SK-N-SH (cell line): ENCODE measurements at regions not wholly inside any gene's neighbourhood (a gene's known extent, or its start where the extent isn't known, plus 50 kb on each side); places are given as distances from the start of the nearest gene placed in this dataset.

Source experiments
- CTCF ChIA-PET: fragments of 300-600, 350-600 bp; formaldehyde crosslinking; extraction: SDS; loops from one replicate; lab custom pipeline; 2021; lab: Yijun Ruan, JAX
- POLR2A ChIA-PET: fragments of 350-600 bp; sonication (Branson Sonifier 250); formaldehyde crosslinking; extraction: SDS; loops from one replicate; lab custom pipeline; 2020; ENCODE audit warnings: antibody characterized with exemption, inconsistent platforms; lab: Yijun Ruan, JAX
- DNase-seq: peaks from one replicate; pipeline ENCODE4 v3.0.0; 2012
- H2AFZ ChIP-seq: fragments of 200-600 bp; sonication (generic); 2 replicates; pipeline ENCODE4 v1.8.1; 2016; ENCODE audit warnings: antibody characterized with exemption, mild to moderate bottlenecking, low read depth
- H3F3A ChIP-seq: fragments of 200-600 bp; sonication (generic); replicated peaks from 2 replicates; pipeline ENCODE3; 2016; ENCODE audit warnings: antibody characterized with exemption, mild to moderate bottlenecking; ENCODE audit not compliant: insufficient read depth
- H3K27ac ChIP-seq, 2 experiments: fragments of 200-500 bp in 1 of 2; fragments of 200-600 bp in 1 of 2; sonication (Bioruptor generic) in 1 of 2; sonication (generic), shearing (Covaris generic) in 1 of 2; 2 replicates each; pipeline versions ENCODE4 v1.5.1 to v1.6.1; 2014 to 2016; ENCODE audit warnings: low read depth in 2 of 2, inconsistent platforms in 1 of 2, low read length in 1 of 2, mild to moderate bottlenecking in 1 of 2, mixed read lengths in 1 of 2
- H3K27me3 ChIP-seq: fragments of 200-600 bp; sonication (generic), shearing (Covaris generic); 2 replicates; pipeline ENCODE4 v1.6.1; 2016; ENCODE audit warnings: mixed run types; ENCODE audit not compliant: insufficient read depth
- H3K36me3 ChIP-seq, 2 experiments: fragments of 200-500 bp in 1 of 2; fragments of 200-600 bp in 1 of 2; sonication (Bioruptor generic) in 1 of 2; sonication (generic) in 1 of 2; replicated peaks in 1 of 2; 2 replicates each; pipeline versions ENCODE3 to v1.5.1; 2014 to 2016; ENCODE audit warnings: low read length in 1 of 2, mild to moderate bottlenecking in 1 of 2; ENCODE audit not compliant: insufficient read depth in 2 of 2, control insufficient read depth in 1 of 2
- H3K4me1 ChIP-seq, 2 experiments: fragments of 200-500 bp in 1 of 2; fragments of 200-600 bp in 1 of 2; sonication (Bioruptor generic) in 1 of 2; sonication (generic), shearing (Covaris generic) in 1 of 2; 2 replicates each; pipeline versions ENCODE4 v1.5.1 to v1.6.1; 2014 to 2016; ENCODE audit warnings: low read depth in 1 of 2, low read length in 1 of 2, mixed run types in 1 of 2; ENCODE audit not compliant: insufficient read depth in 2 of 2, control insufficient read depth in 1 of 2
- H3K4me2 ChIP-seq: fragments of 200-600 bp; sonication (generic), shearing (Covaris generic); 2 replicates; pipeline ENCODE4 v1.6.1; 2017; ENCODE audit warnings: mixed run types
- H3K4me3 ChIP-seq, 2 experiments: fragments of 200-500 bp in 1 of 2; fragments of 200-600 bp in 1 of 2; sonication (Bioruptor generic) in 1 of 2; sonication (generic), shearing (Covaris generic) in 1 of 2; 2 replicates each; pipeline versions ENCODE4 v1.5.1 to v1.8.1; 2014 to 2016; ENCODE audit warnings: low read depth in 2 of 2, inconsistent platforms in 1 of 2, low read length in 1 of 2, mild to moderate bottlenecking in 1 of 2, mixed read lengths in 1 of 2, moderate library complexity in 1 of 2
- H3K79me2 ChIP-seq: fragments of 200-600 bp; sonication (generic); 2 replicates; pipeline ENCODE4 v1.8.1; 2017; ENCODE audit warnings: mild to moderate bottlenecking; ENCODE audit not compliant: insufficient read depth
- H3K9ac ChIP-seq: fragments of 200-600 bp; sonication (generic); 2 replicates; pipeline ENCODE4 v1.6.1; 2017; ENCODE audit warnings: mixed run types
- H3K9me2 ChIP-seq: fragments of 200-600 bp; sonication (generic); 2 replicates; pipeline ENCODE4 v1.6.1; 2017; ENCODE audit warnings: mixed run types
- H3K9me3 ChIP-seq: fragments of 200-600 bp; sonication (generic); 2 replicates; pipeline ENCODE4 v1.6.1; 2017; ENCODE audit warnings: mixed run types, mild to moderate bottlenecking, moderate library complexity
- H4K20me1 ChIP-seq: fragments of 200-600 bp; sonication (generic); 2 replicates; pipeline ENCODE4 v1.6.1; 2017; ENCODE audit warnings: mild to moderate bottlenecking, mixed run types; ENCODE audit not compliant: insufficient read depth
- CHD2 ChIP-seq: fragments of 150-350 bp; IDR thresholded peaks from 2 replicates; pipeline ENCODE4 v1.6.1; 2018; ENCODE audit warnings: low read length; ENCODE audit not compliant: partially characterized antibody
- ELF1 ChIP-seq: IDR thresholded peaks from 2 replicates; pipeline ENCODE4 v1.4.0; 2012
- EP300 ChIP-seq, 2 experiments: IDR thresholded peaks; 2 replicates each; pipeline versions ENCODE4 v1.4.0 to v1.6.1; 2012; ENCODE audit warnings: borderline replicate concordance in 1 of 2, low read depth in 1 of 2, low read length in 1 of 2
- FOSL2 ChIP-seq: IDR thresholded peaks from 2 replicates; pipeline ENCODE4 v1.4.0; 2012; ENCODE audit warnings: low read depth, mild to moderate bottlenecking, moderate library complexity, borderline replicate concordance
- FOXJ3 ChIP-seq: sonication (generic); formaldehyde crosslinking; IDR thresholded peaks from 2 replicates; pipeline ENCODE4 v1.5.1; 2020; ENCODE audit warnings: mild to moderate bottlenecking, missing genetic modification reagents
- FOXM1 ChIP-seq: IDR thresholded peaks from 2 replicates; pipeline ENCODE4 v1.4.0; 2012; ENCODE audit warnings: low read depth, mild to moderate bottlenecking
- GATA2 ChIP-seq: sonication (generic); formaldehyde crosslinking; IDR thresholded peaks from 2 replicates; pipeline ENCODE4 v1.5.0; 2020; ENCODE audit warnings: mild to moderate bottlenecking, missing genetic modification reagents
- JUND ChIP-seq: IDR thresholded peaks from 2 replicates; pipeline ENCODE4 v1.4.0; 2012
- MXI1 ChIP-seq: IDR thresholded peaks from 2 replicates; pipeline ENCODE4 v1.6.1; 2012; ENCODE audit warnings: mild to moderate bottlenecking, low read depth, low read length, improper control_type of control experiment
- NFIC ChIP-seq: IDR thresholded peaks from 2 replicates; pipeline ENCODE4 v1.4.0; 2012; ENCODE audit warnings: borderline replicate concordance
- NRF1 ChIP-seq: IDR thresholded peaks from 2 replicates; pipeline ENCODE4 v1.6.1; 2012; ENCODE audit warnings: low read depth, mild to moderate bottlenecking, low read length
- POLR2AphosphoS5 ChIP-seq: IDR thresholded peaks from 2 replicates; pipeline ENCODE4 v1.6.1; 2012; ENCODE audit warnings: low read depth, low read length
- RCOR1 ChIP-seq: fragments of 150-350 bp; IDR thresholded peaks from 2 replicates; pipeline ENCODE4 v1.6.1; 2017; ENCODE audit warnings: antibody characterized with exemption, low read length
- SMC3 ChIP-seq: IDR thresholded peaks from 2 replicates; pipeline ENCODE4 v1.6.1; 2012; ENCODE audit warnings: low read depth, low read length, improper control_type of control experiment
- TCF12 ChIP-seq: IDR thresholded peaks from 2 replicates; pipeline ENCODE4 v1.4.0; 2012
- USF1 ChIP-seq: IDR thresholded peaks from 2 replicates; pipeline ENCODE4 v1.4.0; 2012; ENCODE audit warnings: low read depth, borderline replicate concordance
- YY1 ChIP-seq: IDR thresholded peaks from 2 replicates; pipeline ENCODE4 v1.4.0; 2012; ENCODE audit warnings: low read depth, mild to moderate bottlenecking
- ZBTB33 ChIP-seq: IDR thresholded peaks from 2 replicates; pipeline ENCODE4 v1.4.0; 2012; ENCODE audit warnings: low read depth, borderline replicate concordance
- WGBS: methylation state at CpG from one replicate; pipeline ENCODE4 v1.1.6; 2017; ENCODE audit warnings: low lambda C conversion rate; 5-methylcytosine and 5-hydroxymethylcytosine counted together

GRCh38 chr2:18910843-18911242, 321.5 kb upstream of the NT5C1B start:
- no peaks in the 10 kb centered on the region for H3K27me3 ChIP-seq
- no peak overlapping the region for H3K4me2 ChIP-seq
- H3K36me3 ChIP-seq, result no peaks in the 10 kb centered on the region
- ChIA-PET POLR2A (no interaction called here), CTCF (no interaction called here)
- no peaks in the 10 kb centered on the region for H3K9me3 ChIP-seq
- peaks cover 3% of the 10 kb centered on the region for H3F3A ChIP-seq
- no peaks in the 10 kb centered on the region for H3K79me2 ChIP-seq
- H2AFZ ChIP-seq, result peak overlapping the region; percentile 59; the same call in 1 of the 2 replicates
- no peaks in the 10 kb centered on the region for H3K4me1 ChIP-seq
- TF ChIP-seq POLR2AphosphoS5 (no peak), EP300 (IDR thresholded peaks at IDR 0.05; ENCODE audit: borderline replicate concordance in 1 of 2, low read depth in 1 of 2, low read length in 1 of 2) (0 out of 4 replicates have a peak, but pooled peaks of 1 of the 2 experiments have one; percentile 24), JUND (no peak), FOSL2 (peak; percentile 53; the same call in 1 of the 2 replicates)
- TF ChIP-seq, all 33 proteins: peak for 2
- Histone ChIP-seq H3K4me3 (no peak overlapping the region), H3K27ac (peak overlapping the region in 1 of 2 experiments; percentile 26; a peak in 2 of 4 replicates), H3K9me2 (no peaks in the 10 kb centered on the region), H3K9ac (no peak overlapping the region), H4K20me1 (no peaks in the 10 kb centered on the region)
- WGBS, result 59% methylated on average over 4 of the region's 4 CpGs
- DNase-seq, result no peak

DNA sequence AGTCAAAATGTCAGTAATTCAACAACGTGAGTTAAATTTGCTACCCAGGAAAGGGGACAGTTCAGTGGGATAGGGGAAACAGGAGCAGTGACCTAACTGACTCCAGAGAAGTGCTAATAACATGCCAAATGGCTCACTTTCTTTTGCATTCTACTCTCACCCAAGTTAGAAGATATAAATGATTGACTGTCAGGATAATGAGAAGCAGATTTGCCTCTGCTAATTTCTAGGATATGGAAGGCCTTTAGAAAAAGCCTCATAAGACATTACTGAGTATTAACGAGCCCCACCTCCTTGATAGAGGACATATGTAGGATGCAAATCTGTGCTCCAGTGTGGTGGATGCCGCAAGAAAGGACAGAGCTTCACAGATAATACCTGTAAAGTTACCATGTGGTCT, 318.6 kb upstream of the NT5C1B start:
- no peaks in the 10 kb centered on the region for H3K79me2 ChIP-seq
- POLR2A ChIA-PET, result no interaction called here
- H2AFZ ChIP-seq, result no peak overlapping the region
- H3K4me1 ChIP-seq, result no peaks in the 10 kb centered on the region
- H3K9ac ChIP-seq, result no peak overlapping the region
- CTCF ChIA-PET, result interaction anchor here (1.4 kb wide), 1 partner anchor 12 kb away, joined by 3 read pairs; no protein-coding TSS in a partner anchor
- DNase-seq, result no peak
- no peaks in the 10 kb centered on the region for H3K27me3 ChIP-seq
- H3K9me3 ChIP-seq, result no peaks in the 10 kb centered on the region
- no peak overlapping the region for H3K27ac ChIP-seq
- 75% methylated on average over 3 of the region's 3 CpGs for WGBS
- H3K9me2 ChIP-seq, result no peaks in the 10 kb centered on the region
- TF ChIP-seq MXI1, result no peak
- no peak for TF ChIP-seq USF1
- TF ChIP-seq RCOR1, result no peak
- TF ChIP-seq YY1, result no peak
- TF ChIP-seq ZBTB33, result no peak
- TF ChIP-seq EP300 (IDR thresholded peaks at IDR 0.05; ENCODE audit: borderline replicate concordance in 1 of 2, low read depth in 1 of 2, low read length in 1 of 2), result no peak
- TF ChIP-seq FOSL2, result no peak
- no peak for TF ChIP-seq FOXM1
- TF ChIP-seq SMC3, result no peak
- TF ChIP-seq NFIC, result no peak
- no peak for TF ChIP-seq CHD2
- TF ChIP-seq FOXJ3 (CRISPR knock-in tag), result no peak
- no peak for TF ChIP-seq GATA2 (CRISPR knock-in tag)
- TF ChIP-seq NRF1, result no peak
- no peak for TF ChIP-seq ELF1
- TF ChIP-seq TCF12, result no peak
- TF ChIP-seq, all 33 proteins: peak for 0
- Histone ChIP-seq H3K4me3 (no peak overlapping the region), H3F3A (peaks cover 3% of the 10 kb centered on the region), H3K4me2 (no peak overlapping the region), H4K20me1 (no peaks in the 10 kb centered on the region), H3K36me3 (peaks cover 0 to 2% of the 10 kb centered on the region in 2 experiments)
